Activated CD8-positive, alpha-beta memory T cell treated with anti-CD3 and anti-CD28 coated beads, Interleukin-2, amount 10 ng/mL, durations not matched to agents 7 days and 5 days (primary cell): ENCODE measurements at regions not wholly inside any gene's neighbourhood (a gene's known extent, or its start where the extent isn't known, plus 50 kb on each side); places are given as distances from the start of the nearest gene placed in this dataset.

Experiments used
- ATAC-seq: fragments of 150-1000 bp; cut with Tn5 transposase; one replicate; pipeline ENCODE4 v1.10.0; 2021; ENCODE audit warnings: moderate library complexity
- CTCF ChIA-PET: fragments of 350-600 bp; sonication (Branson Sonifier 250); formaldehyde crosslinking; loops from one replicate; lab custom pipeline; 2021; ENCODE audit warnings: antibody characterized with exemption; lab: Charles Lee
- DNase-seq: peaks from one replicate; pipeline ENCODE4 v3.0.0-alpha.2; 2020
- H3K27ac Mint-ChIP-seq: one replicate; pipeline ENCODE4 v1.8.0; 2021; ENCODE audit warnings: mild to moderate bottlenecking, mixed read lengths
- H3K27me3 Mint-ChIP-seq: one replicate; pipeline ENCODE4 v1.8.0; 2021; ENCODE audit warnings: mixed read lengths
- H3K36me3 Mint-ChIP-seq: one replicate; pipeline ENCODE4 v1.8.0; 2021; ENCODE audit warnings: mild to moderate bottlenecking, mixed read lengths
- H3K4me1 Mint-ChIP-seq: one replicate; pipeline ENCODE4 v1.8.0; 2021; ENCODE audit warnings: mixed read lengths
- H3K4me3 Mint-ChIP-seq: one replicate; pipeline ENCODE4 v1.8.0; 2021; ENCODE audit warnings: mild to moderate bottlenecking, moderate library complexity, mixed read lengths
- H3K9me3 Mint-ChIP-seq: one replicate; pipeline ENCODE4 v1.8.0; 2022; ENCODE audit warnings: low read depth, mixed read lengths

DNA sequence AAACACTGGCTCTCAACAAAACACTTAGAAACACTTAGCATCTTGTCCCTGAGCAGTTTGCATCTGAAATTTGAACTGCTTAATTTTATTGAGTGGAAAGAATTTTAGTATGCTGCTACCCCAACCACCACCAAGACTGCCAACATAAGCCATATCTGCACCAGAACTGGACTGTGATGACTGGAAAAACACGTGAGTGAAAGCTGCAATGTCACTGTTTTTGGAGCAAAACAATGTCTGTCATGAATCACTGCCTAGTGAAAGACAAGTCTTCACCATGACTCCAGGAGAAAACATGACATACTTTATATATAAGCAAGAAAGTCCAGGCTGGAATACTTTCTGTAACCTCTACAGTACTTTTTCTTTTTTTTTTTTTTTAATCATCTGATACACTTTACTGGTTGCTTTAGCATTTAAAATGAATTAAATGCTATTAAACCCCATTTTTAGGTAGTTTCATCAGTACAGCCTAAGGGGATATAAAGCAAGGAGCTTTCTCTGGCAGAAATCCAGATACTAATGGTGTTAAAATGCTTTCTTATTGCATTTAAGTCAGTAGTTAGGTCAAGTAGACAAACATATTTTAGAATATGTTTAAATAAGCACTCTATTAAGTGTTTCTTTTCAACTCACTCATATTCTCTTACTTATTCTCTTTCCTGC is 2129.4 kb upstream of the PIK3C3 start:
- no peak for DNase-seq

DNA sequence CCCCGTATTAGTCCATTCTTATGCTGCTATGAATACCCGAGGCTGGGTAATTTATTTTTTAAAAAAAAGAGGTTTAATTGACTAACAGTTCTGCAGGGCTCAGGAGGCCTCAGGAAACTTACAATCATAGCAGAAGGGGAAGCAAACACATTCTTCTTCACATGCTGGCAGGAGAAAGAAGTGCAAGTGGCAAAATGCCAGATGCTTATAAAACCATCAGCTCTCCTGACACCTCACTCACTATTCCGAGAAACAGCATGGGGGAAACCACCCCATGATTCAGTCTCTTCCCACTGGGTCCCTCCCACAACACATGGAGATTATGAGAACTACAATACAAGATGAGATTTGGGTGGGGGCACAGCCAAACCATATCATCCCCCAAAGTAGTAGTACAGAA is 2148.5 kb upstream of the PIK3C3 start:
- H3K4me3 Mint-ChIP-seq: no peak overlapping the region
- no peak for ATAC-seq
- CTCF ChIA-PET: no interaction called here
- H3K27ac Mint-ChIP-seq: no peak overlapping the region
- DNase-seq: no peak
- H3K9me3 Mint-ChIP-seq: peaks cover 21% of the 10 kb centered on the region
- H3K4me1 Mint-ChIP-seq: no peaks in the 10 kb centered on the region
- no peaks in the 10 kb centered on the region for H3K27me3 Mint-ChIP-seq
- peaks cover 3% of the 10 kb centered on the region for H3K36me3 Mint-ChIP-seq

More for the DNA sequence above, 2129.4 kb upstream of the PIK3C3 start:
- H3K27me3 Mint-ChIP-seq: no peaks in the 10 kb centered on the region
- H3K27ac Mint-ChIP-seq: no peak overlapping the region
- CTCF ChIA-PET: no interaction called here
- H3K36me3 Mint-ChIP-seq: no peaks in the 10 kb centered on the region
- H3K9me3 Mint-ChIP-seq: peaks cover 6% of the 10 kb centered on the region
- no peaks in the 10 kb centered on the region for H3K4me1 Mint-ChIP-seq
- no peak for ATAC-seq
- no peak overlapping the region for H3K4me3 Mint-ChIP-seq

GRCh38 chr18:39805218-39805617 is 2149.8 kb upstream of the PIK3C3 start:
- Mint-ChIP-seq H3K36me3 (peaks cover 5% of the 10 kb centered on the region), H3K4me3 (no peak overlapping the region), H3K27ac (no peak overlapping the region), H3K9me3 (peaks cover 28% of the 10 kb centered on the region), H3K27me3 (no peaks in the 10 kb centered on the region), H3K4me1 (no peaks in the 10 kb centered on the region)
- DNase-seq: no peak
- CTCF ChIA-PET: no interaction called here
- no peak for ATAC-seq

- CTCF ChIA-PET: no interaction called here
- Mint-ChIP-seq H3K27me3 (no peaks in the 10 kb centered on the region), H3K4me3 (no peak overlapping the region), H3K4me1 (no peaks in the 10 kb centered on the region), H3K9me3 (peaks cover 28% of the 10 kb centered on the region), H3K27ac (no peak overlapping the region), H3K36me3 (peaks cover 5% of the 10 kb centered on the region)
- DNase-seq: no peak
- no peak for ATAC-seq
These were observed 2152.3 kb upstream of the PIK3C3 start for GRCh38 chr18:39802648-39803229.

GRCh38 chr18:39801848-39802247 is 2153.2 kb upstream of the PIK3C3 start:
- H3K9me3 Mint-ChIP-seq: peaks cover 28% of the 10 kb centered on the region
- H3K27me3 Mint-ChIP-seq: no peaks in the 10 kb centered on the region
- DNase-seq (no peak), ATAC-seq (no peak)
- no peak overlapping the region for H3K27ac Mint-ChIP-seq
- H3K4me3 Mint-ChIP-seq: no peak overlapping the region
- H3K4me1 Mint-ChIP-seq: no peaks in the 10 kb centered on the region
- H3K36me3 Mint-ChIP-seq: peaks cover 5% of the 10 kb centered on the region
- CTCF ChIA-PET: no interaction called here

GRCh38 chr18:39801010-39801409 is 2154.0 kb upstream of the PIK3C3 start:
- DNase-seq (no peak), ATAC-seq (no peak)
- no peaks in the 10 kb centered on the region for H3K27me3 Mint-ChIP-seq
- H3K4me1 Mint-ChIP-seq: no peaks in the 10 kb centered on the region
- peaks cover 27% of the 10 kb centered on the region for H3K9me3 Mint-ChIP-seq
- no peak overlapping the region for H3K4me3 Mint-ChIP-seq
- peaks cover 5% of the 10 kb centered on the region for H3K36me3 Mint-ChIP-seq
- H3K27ac Mint-ChIP-seq: no peak overlapping the region
- CTCF ChIA-PET: no interaction called here

GRCh38 chr18:39799006-39799405 is 2156.0 kb upstream of the PIK3C3 start:
- no peaks in the 10 kb centered on the region for H3K27me3 Mint-ChIP-seq
- CTCF ChIA-PET: no interaction called here
- H3K4me3 Mint-ChIP-seq: no peak overlapping the region
- H3K36me3 Mint-ChIP-seq: peaks cover 8% of the 10 kb centered on the region
- H3K27ac Mint-ChIP-seq: no peak overlapping the region
- H3K9me3 Mint-ChIP-seq: peaks cover 24% of the 10 kb centered on the region
- DNase-seq: no peak
- no peak for ATAC-seq
- no peaks in the 10 kb centered on the region for H3K4me1 Mint-ChIP-seq

DNA sequence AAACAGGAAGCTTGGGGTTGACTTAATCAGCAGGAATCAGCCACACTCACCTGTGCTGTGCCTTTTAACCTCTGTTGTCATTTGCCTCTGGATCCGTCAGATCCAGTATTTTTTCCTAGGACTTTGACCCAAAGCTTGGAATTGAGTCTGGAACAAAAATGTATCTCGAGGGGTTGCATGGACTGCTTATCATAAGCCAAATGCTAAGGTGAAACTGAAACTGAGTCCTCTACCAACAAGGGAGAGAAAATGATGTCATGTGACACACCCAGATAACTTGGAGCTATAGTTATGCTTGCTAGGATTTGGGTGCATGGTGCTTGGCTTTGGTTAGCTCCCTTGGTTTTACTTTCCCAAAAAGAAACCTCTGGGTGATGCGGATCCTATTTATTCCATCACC is 2158.6 kb upstream of the PIK3C3 start:
- peaks cover 4% of the 10 kb centered on the region for H3K36me3 Mint-ChIP-seq
- H3K4me1 Mint-ChIP-seq: no peaks in the 10 kb centered on the region
- H3K27me3 Mint-ChIP-seq: no peaks in the 10 kb centered on the region
- CTCF ChIA-PET: no interaction called here
- no peak for DNase-seq
- no peak for ATAC-seq
- no peak overlapping the region for H3K4me3 Mint-ChIP-seq
- peaks cover 8% of the 10 kb centered on the region for H3K9me3 Mint-ChIP-seq
- H3K27ac Mint-ChIP-seq: no peak overlapping the region

DNA sequence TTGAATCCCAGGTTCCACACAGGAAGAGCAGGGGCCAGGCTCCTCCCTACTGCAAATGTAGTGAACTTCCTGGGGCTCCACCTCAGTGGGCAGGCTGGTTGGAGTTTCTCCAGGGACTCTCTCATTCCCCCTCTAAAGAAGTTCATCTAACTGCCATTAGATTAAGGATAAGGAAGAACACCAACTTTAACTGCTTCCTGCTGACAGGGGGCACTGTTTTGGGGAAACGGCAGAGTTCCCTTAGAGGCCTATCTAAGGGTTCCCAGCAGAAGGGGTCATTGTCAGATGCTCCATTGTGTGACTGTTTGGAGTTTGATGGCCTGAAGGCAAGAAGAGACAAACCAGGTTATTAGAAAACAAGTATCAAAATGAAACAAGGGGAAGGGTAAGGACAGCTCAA is 2159.7 kb upstream of the PIK3C3 start:
- Mint-ChIP-seq H3K36me3 (peaks cover 3% of the 10 kb centered on the region), H3K4me1 (no peaks in the 10 kb centered on the region), H3K27me3 (no peaks in the 10 kb centered on the region), H3K4me3 (no peak overlapping the region), H3K27ac (no peak overlapping the region), H3K9me3 (peaks cover 3% of the 10 kb centered on the region)
- no peak for DNase-seq
- CTCF ChIA-PET: no interaction called here
- ATAC-seq: no peak

GRCh38 chr18:39793609-39794008 is 2161.4 kb upstream of the PIK3C3 start:
- CTCF ChIA-PET: no interaction called here
- no peak overlapping the region for H3K27ac Mint-ChIP-seq
- H3K4me3 Mint-ChIP-seq: no peak overlapping the region
- H3K4me1 Mint-ChIP-seq: no peaks in the 10 kb centered on the region
- DNase-seq: no peak
- H3K27me3 Mint-ChIP-seq: no peaks in the 10 kb centered on the region
- H3K36me3 Mint-ChIP-seq: peaks cover 3% of the 10 kb centered on the region
- peaks cover 3% of the 10 kb centered on the region for H3K9me3 Mint-ChIP-seq
- ATAC-seq: no peak

GRCh38 chr18:39788383-39788782 is 2166.7 kb upstream of the PIK3C3 start:
- H3K9me3 Mint-ChIP-seq: peaks cover 2% of the 10 kb centered on the region
- ATAC-seq (no peak), DNase-seq (no peak)
- CTCF ChIA-PET: no interaction called here
- H3K27me3 Mint-ChIP-seq: no peaks in the 10 kb centered on the region
- no peaks in the 10 kb centered on the region for H3K4me1 Mint-ChIP-seq
- no peaks in the 10 kb centered on the region for H3K36me3 Mint-ChIP-seq
- no peak overlapping the region for H3K27ac Mint-ChIP-seq
- H3K4me3 Mint-ChIP-seq: no peak overlapping the region

- H3K36me3 Mint-ChIP-seq: no peaks in the 10 kb centered on the region
- H3K27ac Mint-ChIP-seq: peak overlapping the region; percentile 35
These were observed 2168.6 kb upstream of the PIK3C3 start for GRCh38 chr18:39786477-39786876.

DNA sequence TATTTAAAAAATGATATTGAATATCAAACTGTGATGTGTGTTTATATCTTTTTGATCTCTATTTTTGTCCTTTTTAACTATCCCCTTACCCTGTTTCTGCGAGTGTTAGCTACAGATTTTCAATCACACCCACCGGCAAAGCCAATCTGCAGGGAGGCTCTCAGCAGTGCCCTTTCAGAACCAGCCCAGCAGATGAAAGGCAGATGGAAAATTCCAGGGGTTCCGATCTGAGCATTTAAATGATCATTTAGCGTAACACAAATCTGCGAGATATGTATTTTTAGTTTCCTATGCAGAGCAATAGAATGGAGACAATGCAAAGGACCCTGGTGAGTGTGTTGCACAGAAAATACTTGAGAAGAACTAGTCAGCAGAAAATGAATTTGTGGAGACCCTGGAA is 2170.5 kb upstream of the PIK3C3 start:
- DNase-seq (no peak), ATAC-seq (no peak)
- CTCF ChIA-PET: no interaction called here
- no peak overlapping the region for H3K27ac Mint-ChIP-seq
- no peaks in the 10 kb centered on the region for H3K27me3 Mint-ChIP-seq
- H3K9me3 Mint-ChIP-seq: peaks cover 7% of the 10 kb centered on the region
- H3K36me3 Mint-ChIP-seq: no peaks in the 10 kb centered on the region
- H3K4me1 Mint-ChIP-seq: no peaks in the 10 kb centered on the region
- H3K4me3 Mint-ChIP-seq: no peak overlapping the region

More at GRCh38 chr18:39786477-39786876, 2168.6 kb upstream of the PIK3C3 start:
- CTCF ChIA-PET: no interaction called here
- no peak overlapping the region for H3K4me3 Mint-ChIP-seq
- DNase-seq (no peak), ATAC-seq (no peak)
- H3K4me1 Mint-ChIP-seq: no peaks in the 10 kb centered on the region
- H3K27me3 Mint-ChIP-seq: no peaks in the 10 kb centered on the region
- H3K9me3 Mint-ChIP-seq: peaks cover 6% of the 10 kb centered on the region

GRCh38 chr18:39781565-39781964 is 2173.5 kb upstream of the PIK3C3 start:
- Mint-ChIP-seq H3K9me3 (peaks cover 14% of the 10 kb centered on the region), H3K4me3 (no peak overlapping the region), H3K36me3 (no peaks in the 10 kb centered on the region), H3K27me3 (no peaks in the 10 kb centered on the region), H3K4me1 (no peaks in the 10 kb centered on the region), H3K27ac (no peak overlapping the region)
- DNase-seq (no peak), ATAC-seq (no peak)
- CTCF ChIA-PET: no interaction called here
